Activated T-cell treated with anti-CD3 and anti-CD28 coated beads, Interleukin-2, amount 50 U/mL, for 4 hours (primary cell): ENCODE measurements at regions not wholly inside any gene's neighbourhood (a gene's known extent, or its start where the extent isn't known, plus 50 kb on each side); places are given as distances from the start of the nearest gene placed in this dataset.
"Not testable (repeated sequence)": the region's sequence is repeated elsewhere in the genome, so short reads cannot be mapped to it uniquely, and the experiment has no call there.

Experiments
- ATAC-seq, 2 donors: fragments of 200-7000 bp; cut with Tn5 transposase; one replicate each; pipeline ENCODE4 v1.10.0; 2021
- DNase-seq: peaks from one replicate; pipeline ENCODE4 v3.0.0-alpha.2; 2020
- H3K27me3 Mint-ChIP-seq: one replicate; pipeline ENCODE4 v1.8.0; 2021; ENCODE audit warnings: low read depth, mixed read lengths
- H3K36me3 Mint-ChIP-seq: one replicate; pipeline ENCODE4 v1.8.0; 2022; ENCODE audit warnings: mixed read lengths; ENCODE audit not compliant: insufficient read depth
- H3K4me1 Mint-ChIP-seq: one replicate; pipeline ENCODE4 v1.8.0; 2021; ENCODE audit warnings: low read depth, mixed read lengths
- H3K4me3 Mint-ChIP-seq: one replicate; pipeline ENCODE4 v1.8.0; 2021; ENCODE audit warnings: mild to moderate bottlenecking, moderate library complexity, mixed read lengths
- H3K9me3 Mint-ChIP-seq: one replicate; pipeline ENCODE4 v1.8.0; 2021; ENCODE audit warnings: mixed read lengths

- no peaks in the 10 kb centered on the region for H3K4me1 Mint-ChIP-seq
- ATAC-seq = no peak
- no peaks in the 10 kb centered on the region for H3K9me3 Mint-ChIP-seq
- no peak overlapping the region for H3K4me3 Mint-ChIP-seq
- no peak for DNase-seq
- H3K27me3 Mint-ChIP-seq = no peaks in the 10 kb centered on the region
- no peaks in the 10 kb centered on the region for H3K36me3 Mint-ChIP-seq
Measured at GRCh38 chr12:127607146-127607725, 659.7 kb upstream of the TMEM132C start.

- not testable (repeated sequence) for H3K36me3 Mint-ChIP-seq, H3K27me3 Mint-ChIP-seq, H3K4me1 Mint-ChIP-seq, ATAC-seq, H3K9me3 Mint-ChIP-seq, DNase-seq, H3K4me3 Mint-ChIP-seq
Measured at GRCh38 chr12:127608359-127608758, 658.6 kb upstream of the TMEM132C start.

GRCh38 chr12:127613056-127613455 is 653.9 kb upstream of the TMEM132C start:
- ATAC-seq = no peak
- no peaks in the 10 kb centered on the region for H3K36me3 Mint-ChIP-seq
- H3K4me1 Mint-ChIP-seq = no peaks in the 10 kb centered on the region
- no peaks in the 10 kb centered on the region for H3K27me3 Mint-ChIP-seq
- no peak overlapping the region for H3K4me3 Mint-ChIP-seq
- peaks cover 3% of the 10 kb centered on the region for H3K9me3 Mint-ChIP-seq
- DNase-seq = no peak

- no peak for DNase-seq
- Mint-ChIP-seq H3K27me3 (no peaks in the 10 kb centered on the region), H3K9me3 (peaks cover 3% of the 10 kb centered on the region), H3K4me1 (no peaks in the 10 kb centered on the region), H3K4me3 (no peak overlapping the region), H3K36me3 (no peaks in the 10 kb centered on the region)
- no peak for ATAC-seq
Measured at GRCh38 chr12:127619869-127620734, 646.9 kb upstream of the TMEM132C start.

- H3K9me3 Mint-ChIP-seq = peaks cover 3% of the 10 kb centered on the region
- DNase-seq (no peak), ATAC-seq (no peak)
- H3K4me1 Mint-ChIP-seq = no peaks in the 10 kb centered on the region
- no peaks in the 10 kb centered on the region for H3K36me3 Mint-ChIP-seq
- no peaks in the 10 kb centered on the region for H3K27me3 Mint-ChIP-seq
- no peak overlapping the region for H3K4me3 Mint-ChIP-seq
Measured at GRCh38 chr12:127620735-127621355, 646.1 kb upstream of the TMEM132C start.

- no peaks in the 10 kb centered on the region for H3K36me3 Mint-ChIP-seq
- H3K4me1 Mint-ChIP-seq = no peaks in the 10 kb centered on the region
- H3K27me3 Mint-ChIP-seq = no peaks in the 10 kb centered on the region
- ATAC-seq (no peak), DNase-seq (no peak)
- peaks cover 3% of the 10 kb centered on the region for H3K9me3 Mint-ChIP-seq
- no peak overlapping the region for H3K4me3 Mint-ChIP-seq
Measured at GRCh38 chr12:127621366-127621765, 645.6 kb upstream of the TMEM132C start.

- Mint-ChIP-seq H3K36me3 (no peaks in the 10 kb centered on the region), H3K27me3 (no peaks in the 10 kb centered on the region), H3K4me1 (no peaks in the 10 kb centered on the region), H3K9me3 (no peaks in the 10 kb centered on the region), H3K4me3 (no peak overlapping the region)
- DNase-seq (no peak), ATAC-seq (no peak)
Measured at GRCh38 chr12:127623362-127623761, 643.6 kb upstream of the TMEM132C start.

- Mint-ChIP-seq H3K4me3 (no peak overlapping the region), H3K9me3 (no peaks in the 10 kb centered on the region), H3K27me3 (no peaks in the 10 kb centered on the region), H3K36me3 (no peaks in the 10 kb centered on the region), H3K4me1 (no peaks in the 10 kb centered on the region)
- no peak for ATAC-seq
- DNase-seq = no peak
Measured at GRCh38 chr12:127625176-127625771, 641.7 kb upstream of the TMEM132C start.

- H3K9me3 Mint-ChIP-seq = peaks cover 2% of the 10 kb centered on the region
- no peak for DNase-seq
- H3K4me3 Mint-ChIP-seq = no peak overlapping the region
- no peaks in the 10 kb centered on the region for H3K36me3 Mint-ChIP-seq
- H3K4me1 Mint-ChIP-seq = no peaks in the 10 kb centered on the region
- no peaks in the 10 kb centered on the region for H3K27me3 Mint-ChIP-seq
- ATAC-seq = no peak
Measured at GRCh38 chr12:127628645-127629044, 638.3 kb upstream of the TMEM132C start.

GRCh38 chr12:127629066-127629820 is 637.7 kb upstream of the TMEM132C start:
- Mint-ChIP-seq H3K36me3 (no peaks in the 10 kb centered on the region), H3K4me3 (no peak overlapping the region), H3K4me1 (no peaks in the 10 kb centered on the region), H3K9me3 (peaks cover 4% of the 10 kb centered on the region), H3K27me3 (no peaks in the 10 kb centered on the region)
- ATAC-seq (no peak), DNase-seq (no peak)

GRCh38 chr12:127632461-127632860 is 634.5 kb upstream of the TMEM132C start:
- H3K9me3 Mint-ChIP-seq = peaks cover 4% of the 10 kb centered on the region
- H3K36me3 Mint-ChIP-seq = no peaks in the 10 kb centered on the region
- no peak for ATAC-seq
- no peaks in the 10 kb centered on the region for H3K27me3 Mint-ChIP-seq
- H3K4me1 Mint-ChIP-seq = no peaks in the 10 kb centered on the region
- no peak for DNase-seq
- H3K4me3 Mint-ChIP-seq = no peak overlapping the region

GRCh38 chr12:127635838-127636237 is 631.1 kb upstream of the TMEM132C start:
- Mint-ChIP-seq H3K4me1 (no peaks in the 10 kb centered on the region), H3K27me3 (no peaks in the 10 kb centered on the region), H3K9me3 (peaks cover 4% of the 10 kb centered on the region), H3K36me3 (no peaks in the 10 kb centered on the region), H3K4me3 (no peak overlapping the region)
- DNase-seq (no peak), ATAC-seq (no peak)

- DNase-seq (no peak), ATAC-seq (no peak)
- no peaks in the 10 kb centered on the region for H3K36me3 Mint-ChIP-seq
- H3K9me3 Mint-ChIP-seq = peaks cover 4% of the 10 kb centered on the region
- no peaks in the 10 kb centered on the region for H3K4me1 Mint-ChIP-seq
- no peaks in the 10 kb centered on the region for H3K27me3 Mint-ChIP-seq
- H3K4me3 Mint-ChIP-seq = no peak overlapping the region
Measured at GRCh38 chr12:127636882-127637281, 630.1 kb upstream of the TMEM132C start.
